ENCODE measurements at regions not wholly inside any gene's neighbourhood (a gene's known extent, or its start where the extent isn't known, plus 50 kb on each side); places are given as distances from the start of the nearest gene placed in this dataset.
A peak's percentile ranks its signal among the peaks of the same experiment; 100 is the strongest.
"Not testable (repeated sequence)": the region's sequence is repeated elsewhere in the genome, so short reads cannot be mapped to it uniquely, and the experiment has no call there.

DNA sequence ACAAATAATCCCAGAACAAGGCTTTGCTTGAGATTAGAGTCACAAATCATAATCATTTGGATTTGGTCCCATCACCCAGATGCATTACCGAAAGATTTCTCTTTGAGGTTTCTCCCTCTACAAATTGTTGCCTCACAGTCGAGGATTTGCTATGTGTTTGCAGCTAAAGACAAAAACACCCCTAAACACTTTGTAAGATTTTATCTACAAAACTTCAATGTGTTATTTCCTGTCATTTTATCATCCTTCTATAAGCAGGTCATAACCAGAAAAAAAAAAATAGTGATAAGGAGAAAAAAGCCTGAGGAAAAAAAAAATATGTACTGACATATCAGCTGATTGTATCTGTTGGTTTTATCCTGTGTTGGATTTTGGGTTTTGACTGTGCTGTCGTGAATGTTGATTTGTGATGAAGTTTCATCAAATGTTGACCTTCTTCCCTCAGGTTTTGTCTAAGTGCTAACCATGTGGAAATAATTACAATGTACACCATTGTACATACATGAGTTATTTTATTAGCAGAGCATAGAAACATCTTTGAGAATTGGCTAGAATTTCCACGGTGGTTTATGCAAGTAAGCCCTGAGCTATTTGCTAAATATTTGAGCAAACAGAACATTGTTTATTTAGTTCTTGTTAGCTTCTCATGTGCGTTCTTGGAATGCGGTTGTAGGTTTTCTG lies 274.4 kb downstream of the NEBL start:
- H3K4me3 ChIP-seq (ENCODE audit: low read length), result no peak overlapping the region
- DNase-seq (ENCODE audit: low read depth, low spot score), result peak; percentile 7

DNA sequence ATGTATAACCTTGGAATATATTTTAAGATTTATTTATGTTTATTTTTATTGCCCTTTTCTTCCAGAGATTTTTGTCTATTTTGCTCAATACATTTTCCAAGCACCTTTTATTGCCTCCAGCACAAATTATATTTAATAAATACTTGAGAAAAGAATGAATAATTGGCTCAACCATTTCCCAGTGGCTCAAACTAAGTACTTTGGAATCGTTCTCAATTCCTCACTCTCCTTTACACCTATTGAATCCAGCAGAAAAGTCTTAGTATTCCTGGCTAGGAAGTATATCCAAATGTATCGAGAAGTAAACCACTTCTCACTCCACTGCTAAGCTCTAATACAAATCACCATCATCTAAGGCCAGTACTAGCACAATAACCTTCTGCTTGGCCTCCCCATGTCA lies 276.1 kb downstream of the NEBL start:
- no peak for DNase-seq (ENCODE audit: low read depth, low spot score)
- H3K4me3 ChIP-seq (ENCODE audit: low read length), result no peak overlapping the region

DNA sequence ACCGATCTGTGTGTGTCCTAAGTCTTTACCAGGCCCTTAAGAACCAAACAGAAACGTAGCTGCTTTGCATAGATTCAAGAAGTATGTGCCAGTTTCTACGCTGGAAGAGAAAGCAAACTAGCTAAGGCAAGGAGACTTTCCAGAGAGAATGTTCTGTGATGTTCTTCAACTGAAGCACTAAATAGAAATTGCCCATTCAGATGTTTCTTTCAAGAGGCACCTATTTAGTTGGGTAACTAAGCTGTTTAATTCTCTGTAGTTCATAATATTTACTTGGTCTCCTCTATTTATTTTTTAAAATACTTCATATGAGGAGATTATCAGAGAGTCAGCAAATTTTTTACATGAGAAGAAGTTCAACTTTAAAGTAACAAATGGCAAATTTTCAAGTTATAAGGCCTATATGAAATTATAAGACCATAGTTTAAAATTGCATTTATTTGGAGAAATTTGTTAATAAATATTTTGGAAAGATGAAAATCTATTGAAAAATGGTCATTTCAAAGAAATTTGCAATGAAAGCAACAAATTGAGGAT lies 279.0 kb downstream of the NEBL start:
- no peak overlapping the region for H3K4me3 ChIP-seq (ENCODE audit: low read length)
- DNase-seq (ENCODE audit: low read depth, low spot score), result no peak

- peak; percentile 30 for DNase-seq (ENCODE audit: low read depth, low spot score)
- H3K4me3 ChIP-seq (ENCODE audit: low read length), result no peak overlapping the region
Observed at GRCh38 chr10:20616918-20617810, 279.9 kb downstream of the NEBL start.

- no peak for DNase-seq (ENCODE audit: low read depth, low spot score)
- no peak overlapping the region for H3K4me3 ChIP-seq (ENCODE audit: low read length)
Observed at GRCh38 chr10:20616056-20616671, 280.9 kb downstream of the NEBL start.

- no peak for DNase-seq (ENCODE audit: low read depth, low spot score)
- no peak overlapping the region for H3K4me3 ChIP-seq (ENCODE audit: low read length)
Observed at GRCh38 chr10:20615395-20615794, 281.7 kb downstream of the NEBL start.

DNA sequence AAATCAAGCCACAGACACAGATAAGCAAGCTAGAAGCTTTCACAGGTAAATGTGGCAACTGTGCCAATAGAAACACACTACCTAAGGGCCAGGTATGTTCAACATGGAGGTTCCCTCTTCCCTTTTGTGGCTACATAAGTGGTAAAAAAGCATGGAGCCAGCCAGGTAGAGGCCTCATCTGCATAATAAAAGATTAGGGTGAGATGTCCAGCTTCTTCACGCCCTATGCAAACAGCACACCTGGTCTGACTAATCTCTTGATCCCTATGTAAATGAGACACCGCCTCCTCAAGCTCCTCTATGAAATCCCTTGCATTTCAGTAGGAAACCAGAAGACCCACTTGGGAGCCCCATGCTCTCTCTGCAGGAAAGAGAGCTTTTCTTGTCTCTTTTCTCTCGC lies 282.2 kb downstream of the NEBL start:
- DNase-seq (ENCODE audit: low read depth, low spot score), result no peak
- H3K4me3 ChIP-seq (ENCODE audit: low read length), result no peak overlapping the region

GRCh38 chr10:20608503-20608902 lies 288.6 kb downstream of the NEBL start:
- DNase-seq (ENCODE audit: low read depth, low spot score), result no peak
- no peak overlapping the region for H3K4me3 ChIP-seq (ENCODE audit: low read length)

GRCh38 chr10:20606985-20607384 lies 290.1 kb downstream of the NEBL start:
- DNase-seq (ENCODE audit: low read depth, low spot score), result no peak
- no peak overlapping the region for H3K4me3 ChIP-seq (ENCODE audit: low read length)

DNA sequence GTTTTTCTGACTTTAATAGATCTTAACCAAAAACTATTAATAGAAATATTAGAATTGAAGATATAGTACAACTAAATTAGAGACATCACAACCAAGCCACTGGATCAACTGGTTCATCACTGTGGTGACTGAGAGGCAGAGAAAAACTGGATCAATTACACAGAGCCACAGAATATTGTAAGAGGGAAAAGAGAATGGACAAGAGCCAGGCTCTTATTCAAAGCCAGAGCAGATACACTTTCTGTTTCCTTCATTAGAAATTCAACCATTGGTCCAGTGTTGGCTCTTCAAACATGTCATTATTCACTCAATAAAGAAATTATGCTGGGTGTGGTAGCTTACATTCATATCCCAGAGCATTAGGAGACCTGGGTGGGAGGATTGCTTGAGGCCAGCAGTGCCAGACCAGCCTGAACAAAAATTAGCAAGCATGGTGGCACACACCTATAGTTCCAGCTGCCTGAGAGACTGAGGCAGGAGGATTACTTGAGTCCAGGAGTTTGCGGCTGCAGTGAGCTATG lies 295.1 kb downstream of the NEBL start:
- H3K4me3 ChIP-seq (ENCODE audit: low read length), result no peak overlapping the region
- DNase-seq (ENCODE audit: low read depth, low spot score), result no peak

DNA sequence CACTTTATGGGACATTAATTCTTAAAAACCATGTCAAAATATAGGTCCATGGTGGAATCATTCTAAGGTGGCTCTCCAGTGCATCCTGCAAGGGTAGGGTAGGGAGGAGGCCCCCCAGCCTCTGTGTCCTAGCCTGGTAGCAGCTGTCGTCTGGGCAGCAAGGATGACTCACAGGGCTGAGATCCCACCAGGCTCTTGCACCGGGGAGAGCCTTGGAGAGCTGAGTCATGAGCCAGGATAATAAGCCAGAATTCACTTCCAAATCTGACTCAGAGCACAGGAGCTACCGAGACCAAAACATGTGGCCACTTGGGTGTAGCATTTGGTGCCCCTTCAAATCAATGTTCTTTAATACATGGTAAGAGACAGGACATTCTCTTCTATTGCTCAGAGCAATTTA lies 298.5 kb downstream of the NEBL start:
- H3K4me3 ChIP-seq (ENCODE audit: low read length), result no peak overlapping the region
- no peak for DNase-seq (ENCODE audit: low read depth, low spot score)

DNA sequence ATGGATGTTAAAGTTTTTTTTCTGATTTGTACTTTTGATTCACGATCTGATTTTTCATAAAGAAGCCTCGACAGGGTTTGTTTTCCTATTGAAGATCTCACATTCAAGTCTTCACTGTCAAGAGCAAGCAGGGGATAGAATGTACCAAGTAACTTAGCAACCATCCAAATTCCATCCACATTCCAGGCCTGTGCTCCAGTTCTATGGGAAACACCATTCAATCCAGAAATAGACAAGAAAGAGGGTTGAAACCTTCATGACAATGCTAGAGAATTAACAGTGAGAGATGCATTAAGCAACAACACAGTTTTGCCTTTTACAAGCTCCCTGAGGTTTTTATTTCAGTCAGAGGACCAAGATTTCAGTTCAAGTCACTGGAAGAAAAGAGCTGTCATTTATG lies 300.2 kb downstream of the NEBL start:
- DNase-seq (ENCODE audit: low read depth, low spot score), result no peak
- H3K4me3 ChIP-seq (ENCODE audit: low read length), result no peak overlapping the region

DNA sequence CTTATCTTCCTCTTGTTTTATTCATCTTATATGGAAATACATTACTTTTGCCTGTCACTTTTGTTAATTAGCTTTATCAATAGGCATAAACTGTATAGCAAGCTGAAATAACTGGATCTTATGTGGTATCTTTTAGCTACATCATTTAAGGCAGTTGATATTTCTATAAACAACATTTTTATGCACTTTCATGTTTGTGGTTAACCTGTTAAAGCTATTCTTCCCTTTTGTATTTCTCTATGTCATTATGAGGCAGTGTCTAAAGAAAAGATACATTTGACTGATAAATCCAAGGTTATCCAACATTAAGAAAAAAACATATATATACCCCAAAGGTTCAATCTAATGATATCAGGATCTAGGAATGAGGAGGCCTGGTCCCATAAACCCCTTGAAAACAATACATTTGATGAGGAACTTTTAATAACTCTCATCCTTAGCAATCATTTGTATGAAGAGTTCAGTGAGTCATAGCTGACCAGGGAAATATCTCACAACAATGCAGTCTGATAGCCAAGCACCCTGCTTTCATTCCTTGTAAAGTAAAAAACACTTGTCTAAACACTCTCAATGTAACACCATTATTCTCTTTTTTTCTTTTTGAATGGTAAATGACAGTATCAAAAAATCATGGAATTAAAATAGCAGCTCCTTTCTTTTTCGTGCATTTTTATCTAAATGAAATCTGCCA lies 300.9 kb downstream of the NEBL start:
- H3K4me3 ChIP-seq (ENCODE audit: low read length), result no peak overlapping the region
- no peak for DNase-seq (ENCODE audit: low read depth, low spot score)

DNA sequence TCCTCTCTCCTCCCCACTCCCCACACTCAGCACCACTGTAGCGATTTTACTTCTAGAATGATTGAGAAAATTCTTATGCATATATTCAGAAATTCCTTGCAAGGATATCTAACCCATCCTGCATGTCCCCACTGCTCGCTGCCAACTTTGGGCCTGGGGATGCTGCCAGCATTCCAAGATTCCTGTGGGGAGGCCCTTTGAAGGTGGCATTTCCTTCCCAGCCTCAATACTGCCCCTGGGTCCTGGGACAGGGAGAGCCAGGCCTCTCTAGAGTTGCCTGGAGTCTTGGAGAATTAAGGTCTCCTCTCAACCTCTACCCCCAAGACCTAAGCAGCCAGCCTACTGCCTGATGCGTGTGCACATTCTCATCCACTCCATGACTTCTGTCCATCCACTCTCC lies 303.5 kb downstream of the NEBL start:
- no peak overlapping the region for H3K4me3 ChIP-seq (ENCODE audit: low read length)
- no peak for DNase-seq (ENCODE audit: low read depth, low spot score)

DNA sequence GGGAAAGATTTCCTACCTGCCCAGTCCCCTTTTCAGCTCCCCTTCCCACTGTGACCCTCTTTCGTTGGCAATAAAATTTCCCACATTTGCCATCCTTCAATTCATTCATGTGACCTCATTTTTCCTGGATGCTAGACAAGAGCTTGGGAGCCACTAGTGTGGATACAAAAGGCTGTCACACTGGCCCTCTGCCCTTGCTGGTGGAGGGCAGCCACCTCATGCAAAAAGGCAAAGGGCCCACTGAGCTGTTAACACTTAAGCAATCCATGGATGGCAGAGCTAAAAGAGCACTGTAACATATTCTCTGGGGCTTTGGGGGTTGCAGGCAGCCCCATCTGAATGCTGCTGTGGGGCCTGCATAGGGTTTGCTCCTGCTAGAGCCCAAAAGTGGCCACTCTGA lies 315.1 kb downstream of the NEBL start:
- no peak overlapping the region for H3K4me3 ChIP-seq (ENCODE audit: low read length)

GRCh38 chr10:20573924-20574323 lies 323.2 kb downstream of the NEBL start:
- no peak for DNase-seq (ENCODE audit: low read depth, low spot score)
- no peak overlapping the region for H3K4me3 ChIP-seq (ENCODE audit: low read length)

More for the DNA sequence above, 315.1 kb downstream of the NEBL start:
- no peak for DNase-seq (ENCODE audit: low read depth, low spot score)

- not testable (repeated sequence) for H3K4me3 ChIP-seq (ENCODE audit: low read length); DNase-seq (ENCODE audit: low read depth, low spot score)
Observed at GRCh38 chr10:20555990-20556389, 341.1 kb downstream of the NEBL start.

DNA sequence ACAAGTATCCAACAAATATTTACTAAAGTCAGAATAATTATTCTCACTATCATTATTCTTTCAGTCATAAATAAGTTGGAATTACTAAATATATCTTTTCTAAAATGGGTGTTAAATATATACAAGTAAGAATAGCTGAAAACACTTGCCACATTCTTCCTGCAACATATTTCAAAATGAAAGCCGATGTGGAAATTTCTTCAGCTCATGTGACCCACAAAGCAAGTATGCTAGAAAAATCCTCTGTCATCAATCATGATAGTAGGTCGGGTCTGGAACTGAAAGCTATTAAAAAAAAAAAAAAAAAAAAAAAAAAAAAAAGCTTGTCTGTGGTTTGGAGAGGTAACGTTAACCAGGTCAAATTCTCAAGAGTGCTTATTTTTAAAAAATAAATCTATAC lies 344.7 kb downstream of the NEBL start:
- no peak overlapping the region for H3K4me3 ChIP-seq (ENCODE audit: low read length)
- no peak for DNase-seq (ENCODE audit: low read depth, low spot score)

GRCh38 chr10:20551761-20552160 lies 345.4 kb downstream of the NEBL start:
- no peak for DNase-seq (ENCODE audit: low read depth, low spot score)
- H3K4me3 ChIP-seq (ENCODE audit: low read length), result no peak overlapping the region
